GM12878 (cell line): ENCODE measurements at regions not wholly inside any gene's neighbourhood (a gene's known extent, or its start where the extent isn't known, plus 50 kb on each side); places are given as distances from the start of the nearest gene placed in this dataset.

Experiments
- ASH2L ChIP-seq: fragments of 300-600, 200-600 bp; sonication (generic); IDR thresholded peaks from 2 replicates; pipeline ENCODE4 v1.6.1; 2017; ENCODE audit warnings: low read depth, mild to moderate bottlenecking, borderline replicate concordance
- CHD4 ChIP-seq: fragments of 200-600 bp; sonication (generic); IDR thresholded peaks from 2 replicates; pipeline ENCODE4 v1.6.1; 2016; ENCODE audit warnings: mild to moderate bottlenecking
- MXI1 ChIP-seq: fragments of 150-350 bp; IDR thresholded peaks from 2 replicates; pipeline ENCODE4 v1.6.1; 2011; ENCODE audit warnings: low read depth, mild to moderate bottlenecking, inconsistent platforms, low read length, improper control_type of control experiment
- NFYB ChIP-seq: IDR thresholded peaks from 2 replicates; pipeline ENCODE4 v1.6.1; 2011; ENCODE audit warnings: low read depth, mild to moderate bottlenecking, low read length, improper control_type of control experiment, moderate library complexity; ENCODE audit not compliant: insufficient read depth
- PKNOX1 ChIP-seq: fragments of 450-650 bp; IDR thresholded peaks from 2 replicates; pipeline ENCODE4 v1.6.1; 2016; ENCODE audit warnings: mild to moderate bottlenecking
- POLR2A ChIP-seq: IDR thresholded peaks from 2 replicates; pipeline ENCODE4 v1.6.1; 2011; ENCODE audit warnings: low read depth, mild to moderate bottlenecking, low read length
- PRDM15 ChIP-seq: fragments of 450-650 bp; formaldehyde crosslinking; IDR thresholded peaks from 2 replicates; pipeline ENCODE4 v1.4.0; 2020; ENCODE audit warnings: mild to moderate bottlenecking, moderate library complexity
- SMAD1 ChIP-seq: fragments of 450-650 bp; IDR thresholded peaks from 2 replicates; pipeline ENCODE4 v1.6.1; 2018; ENCODE audit warnings: mild to moderate bottlenecking, low read depth; ENCODE audit not compliant: partially characterized antibody
- ZBTB11 ChIP-seq: fragments of 450-650 bp; formaldehyde crosslinking; IDR thresholded peaks from 2 replicates; pipeline ENCODE4 v1.5.0; 2022; ENCODE audit warnings: mild to moderate bottlenecking, missing genetic modification characterization
- ZNF384 ChIP-seq: IDR thresholded peaks from 2 replicates; pipeline ENCODE4 v1.6.1; 2012; ENCODE audit warnings: low read depth, mild to moderate bottlenecking, low read length, improper control_type of control experiment, borderline replicate concordance
- TF ChIP-seq, protein P1 (sequence below), 3 experiments: IDR thresholded peaks in 2 of 3; conservative IDR thresholded peaks in 1 of 3; 2 replicates each; pipeline ENCODE4 v1.5.1; 2011; ENCODE audit warnings: low read depth in 3 of 3, low read length in 3 of 3, mild to moderate bottlenecking in 3 of 3, control low read depth in 2 of 3, moderate library complexity in 2 of 3, inconsistent platforms in 1 of 3, mixed read lengths in 1 of 3; ENCODE audit not compliant: control insufficient read depth in 2 of 3, insufficient read depth in 1 of 3; ENCODE audit errors: extremely low read depth in 1 of 3

- TF ChIP-seq ZBTB11 (CRISPR knock-in tag) (no peak), PRDM15 (CRISPR knock-in tag) (no peak), ZNF384 (no peak), PKNOX1 (no peak), CHD4 (no peak), NFYB (no peak), ASH2L (no peak), POLR2A (no peak), SMAD1 (no peak), MXI1 (no peak)
- TF ChIP-seq, protein P1, sequence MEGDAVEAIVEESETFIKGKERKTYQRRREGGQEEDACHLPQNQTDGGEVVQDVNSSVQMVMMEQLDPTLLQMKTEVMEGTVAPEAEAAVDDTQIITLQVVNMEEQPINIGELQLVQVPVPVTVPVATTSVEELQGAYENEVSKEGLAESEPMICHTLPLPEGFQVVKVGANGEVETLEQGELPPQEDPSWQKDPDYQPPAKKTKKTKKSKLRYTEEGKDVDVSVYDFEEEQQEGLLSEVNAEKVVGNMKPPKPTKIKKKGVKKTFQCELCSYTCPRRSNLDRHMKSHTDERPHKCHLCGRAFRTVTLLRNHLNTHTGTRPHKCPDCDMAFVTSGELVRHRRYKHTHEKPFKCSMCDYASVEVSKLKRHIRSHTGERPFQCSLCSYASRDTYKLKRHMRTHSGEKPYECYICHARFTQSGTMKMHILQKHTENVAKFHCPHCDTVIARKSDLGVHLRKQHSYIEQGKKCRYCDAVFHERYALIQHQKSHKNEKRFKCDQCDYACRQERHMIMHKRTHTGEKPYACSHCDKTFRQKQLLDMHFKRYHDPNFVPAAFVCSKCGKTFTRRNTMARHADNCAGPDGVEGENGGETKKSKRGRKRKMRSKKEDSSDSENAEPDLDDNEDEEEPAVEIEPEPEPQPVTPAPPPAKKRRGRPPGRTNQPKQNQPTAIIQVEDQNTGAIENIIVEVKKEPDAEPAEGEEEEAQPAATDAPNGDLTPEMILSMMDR (IDR thresholded peaks at IDR 0.05 in 2 of 3, conservative IDR thresholded peaks at IDR 0.05 in 1 of 3; ENCODE audit: control insufficient read depth in 2 of 3, extremely low read depth in 1 of 3, insufficient read depth in 1 of 3, low read depth in 3 of 3, low read length in 3 of 3) = no peak
These were observed 135.5 kb upstream of the SPACA1 start for GRCh38 chr6:87912102-87912501.
